Keratinocyte (primary cell): ENCODE measurements at regions not wholly inside any gene's neighbourhood (a gene's known extent, or its start where the extent isn't known, plus 50 kb on each side); places are given as distances from the start of the nearest gene placed in this dataset.

ENCODE experiments used
- DNase-seq: peaks from one replicate; pipeline ENCODE4 v3.0.0-alpha.2; 2011; ENCODE audit warnings: low read depth, missing footprints, low spot score
- FAIRE-seq: peaks from 2 replicates; lab custom pipeline; 2011; peaks lifted over from hg19 to GRCh38; lab: Jason Lieb, UNC
- H2AFZ ChIP-seq: 2 replicates; pipeline ENCODE4 v1.6.0; 2012; ENCODE audit warnings: low read length, control low read depth, inconsistent platforms; ENCODE audit not compliant: control insufficient read depth
- H3K27ac ChIP-seq: 2 replicates; pipeline ENCODE4 v1.5.1; 2011; ENCODE audit warnings: low read length; ENCODE audit not compliant: control insufficient read depth, insufficient read depth
- H3K27me3 ChIP-seq: 3 replicates; pipeline ENCODE4 v1.6.0; 2011; ENCODE audit warnings: low read length; ENCODE audit not compliant: control insufficient read depth, insufficient read depth; ENCODE audit errors: extremely low read depth
- H3K36me3 ChIP-seq, 2 experiments: 2 replicates in 1 of 2; 3 replicates in 1 of 2; pipeline ENCODE4 v1.5.1; 2011; ENCODE audit warnings: low read length in 2 of 2, mild to moderate bottlenecking in 1 of 2; ENCODE audit not compliant: control insufficient read depth in 2 of 2, insufficient read depth in 2 of 2; ENCODE audit errors: extremely low read depth in 1 of 2
- H3K4me1 ChIP-seq: 3 replicates; pipeline ENCODE4 v1.5.1; 2011; ENCODE audit warnings: low read length; ENCODE audit not compliant: control insufficient read depth, insufficient read depth; ENCODE audit errors: extremely low read depth
- H3K4me2 ChIP-seq: 3 replicates; pipeline ENCODE4 v1.6.0; 2011; ENCODE audit warnings: low read depth, low read length; ENCODE audit not compliant: control insufficient read depth, insufficient read depth; ENCODE audit errors: extremely low read depth
- H3K4me3 ChIP-seq, 3 experiments: fragments of 200-600 bp in 1 of 3; sonication (generic) in 1 of 3; 2 replicates in 2 of 3; 3 replicates in 1 of 3; pipeline ENCODE4 v1.5.1; 2011 to 2016; ENCODE audit warnings: low read length in 3 of 3, mild to moderate bottlenecking in 3 of 3, control low read depth in 2 of 3, inconsistent platforms in 1 of 3, low read depth in 1 of 3, mixed read lengths in 1 of 3, mixed run types in 1 of 3, moderate library complexity in 1 of 3; ENCODE audit not compliant: control insufficient read depth in 2 of 3, insufficient read depth in 2 of 3; ENCODE audit errors: extremely low read depth in 1 of 3
- H3K79me2 ChIP-seq: 2 replicates; pipeline ENCODE4 v1.6.0; 2012; ENCODE audit warnings: low read length; ENCODE audit not compliant: control insufficient read depth, insufficient read depth
- H3K9ac ChIP-seq: 3 replicates; pipeline ENCODE4 v1.6.0; 2011; ENCODE audit warnings: low read length; ENCODE audit not compliant: control insufficient read depth, insufficient read depth; ENCODE audit errors: extremely low read depth
- H3K9me1 ChIP-seq: 3 replicates; pipeline ENCODE4 v1.6.0; 2011; ENCODE audit warnings: low read length; ENCODE audit not compliant: control insufficient read depth, insufficient read depth; ENCODE audit errors: extremely low read depth
- H3K9me3 ChIP-seq: 2 replicates; pipeline ENCODE4 v1.5.1; 2012; ENCODE audit warnings: low read depth, low read length; ENCODE audit not compliant: control insufficient read depth
- H4K20me1 ChIP-seq: 3 replicates; pipeline ENCODE4 v1.6.0; 2011; ENCODE audit warnings: low read length; ENCODE audit not compliant: control insufficient read depth, insufficient read depth; ENCODE audit errors: extremely low read depth
- CTCF ChIP-seq, 3 experiments: IDR thresholded peaks in 1 of 3; conservative IDR thresholded peaks in 1 of 3; optimal IDR thresholded peaks in 1 of 3; 2 replicates in 2 of 3; 3 replicates in 1 of 3; pipeline versions ENCODE3 to v1.5.1; 2011; ENCODE audit warnings: low read length in 3 of 3, mild to moderate bottlenecking in 3 of 3, moderate library complexity in 2 of 3, control low read depth in 1 of 3, inconsistent platforms in 1 of 3; ENCODE audit not compliant: insufficient read depth in 2 of 3; ENCODE audit errors: extremely low read depth in 1 of 3
- EZH2 ChIP-seq: IDR thresholded peaks from one replicate; pipeline ENCODE4 v1.6.1; 2012; ENCODE audit warnings: inconsistent platforms, mild to moderate bottlenecking, low read length, moderate library complexity
- dilution Hi-C: fragments of 300-500 bp; cut with MboI; formaldehyde crosslinking; loops from one replicate; pipeline ENCODE4 v1.7.0; 2020; ENCODE audit warnings: low sequenced_read_pairs; ENCODE audit not compliant: extremely low pct_ligation_motif_present

- Histone ChIP-seq H3K36me3 (no peaks in the 10 kb centered on the region), H3K4me1 (no peaks in the 10 kb centered on the region), H3K27ac (no peak overlapping the region), H3K9ac (no peak overlapping the region), H3K4me2 (no peak overlapping the region), H3K9me3 (no peaks in the 10 kb centered on the region), H4K20me1 (no peaks in the 10 kb centered on the region), H2AFZ (no peak overlapping the region), H3K79me2 (no peaks in the 10 kb centered on the region), H3K27me3 (no peaks in the 10 kb centered on the region), H3K9me1 (peaks cover 2% of the 10 kb centered on the region), H3K4me3 (no peak overlapping the region)
- dilution Hi-C loops: no loop called here
- TF ChIP-seq CTCF (optimal IDR thresholded peaks at IDR 0.05 in 1 of 3, IDR thresholded peaks at IDR 0.05 in 1 of 3, conservative IDR thresholded peaks at IDR 0.05 in 1 of 3; ENCODE audit: extremely low read depth in 1 of 3, insufficient read depth in 2 of 3, low read length in 3 of 3): no peak
- TF ChIP-seq EZH2: no peak
- no peak for FAIRE-seq
- DNase-seq: no peak
Measured at GRCh38 chr11:80010536-80010935, 569.7 kb upstream of the TENM4 start.

- Histone ChIP-seq H3K79me2 (no peaks in the 10 kb centered on the region), H3K9ac (no peak overlapping the region), H3K9me1 (peaks cover under 1% of the 10 kb centered on the region), H3K36me3 (no peaks in the 10 kb centered on the region), H4K20me1 (no peaks in the 10 kb centered on the region), H3K4me2 (no peak overlapping the region), H3K4me3 (no peak overlapping the region), H3K27me3 (no peaks in the 10 kb centered on the region), H3K9me3 (no peaks in the 10 kb centered on the region), H3K4me1 (no peaks in the 10 kb centered on the region), H2AFZ (no peak overlapping the region), H3K27ac (no peak overlapping the region)
- FAIRE-seq: no peak
- TF ChIP-seq CTCF (optimal IDR thresholded peaks at IDR 0.05 in 1 of 3, IDR thresholded peaks at IDR 0.05 in 1 of 3, conservative IDR thresholded peaks at IDR 0.05 in 1 of 3; ENCODE audit: extremely low read depth in 1 of 3, insufficient read depth in 2 of 3, low read length in 3 of 3) (no peak), EZH2 (no peak)
- dilution Hi-C loops: no loop called here
- DNase-seq: no peak
Measured at GRCh38 chr11:80009081-80009480, 568.3 kb upstream of the TENM4 start.
